NCI-H2081 (cell line): ENCODE measurements at regions not wholly inside any gene's neighbourhood (a gene's known extent, or its start where the extent isn't known, plus 50 kb on each side); places are given as distances from the start of the nearest gene placed in this dataset.

Source experiments
- DNase-seq, 2 experiments: peaks; one replicate each; lab custom pipeline; 2025; lab: John Stamatoyannopoulos, UW

- DNase-seq: no peak
Measured at GRCh38 chr9:90948156-90948555, 146.5 kb downstream of the SYK start.

DNA sequence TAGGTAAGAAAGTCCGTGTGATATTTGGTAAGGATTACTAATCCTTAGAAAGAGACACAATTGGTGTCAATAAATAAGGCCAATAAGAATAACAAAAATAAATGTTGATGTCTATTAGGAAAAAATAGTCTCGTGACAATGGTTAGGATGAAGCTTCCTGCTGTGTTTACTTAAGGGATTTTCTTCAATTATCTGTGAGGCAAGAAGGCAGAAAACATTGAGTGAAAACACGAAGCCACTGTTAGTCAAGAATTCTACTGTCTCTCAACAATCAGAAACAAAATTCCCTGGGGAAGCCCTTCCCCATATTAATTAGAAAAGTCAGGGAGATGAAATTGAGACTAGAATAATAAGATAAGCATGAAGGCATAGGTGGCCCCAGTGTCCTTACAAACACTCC, 149.0 kb downstream of the SYK start:
- no peak for DNase-seq

DNA sequence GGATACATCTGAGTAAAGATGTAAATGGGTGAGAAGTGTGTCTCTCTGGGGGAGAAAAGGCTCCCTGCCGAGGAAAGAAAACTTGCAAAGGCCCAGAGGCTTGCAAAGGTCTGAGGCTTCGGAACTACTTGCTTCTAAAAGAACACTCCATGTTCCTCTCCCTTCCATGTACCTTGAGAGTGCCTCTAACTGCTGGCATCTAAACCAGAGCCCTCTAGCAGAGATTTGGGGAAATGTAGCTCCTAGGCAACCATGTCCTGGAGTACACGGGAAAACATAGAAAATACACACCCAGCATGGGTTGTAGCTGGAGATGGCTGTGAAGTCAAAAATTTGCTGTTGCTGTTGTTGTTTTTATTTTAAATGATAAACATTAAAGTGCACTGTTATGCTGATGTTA, 151.6 kb downstream of the SYK start:
- DNase-seq: no peak

- no peak for DNase-seq
Measured at GRCh38 chr9:90953805-90954204, 152.2 kb downstream of the SYK start.

GRCh38 chr9:90956026-90956810, 154.6 kb downstream of the SYK start:
- DNase-seq: no peak

GRCh38 chr9:90958328-90958727, 156.7 kb downstream of the SYK start:
- no peak for DNase-seq

DNA sequence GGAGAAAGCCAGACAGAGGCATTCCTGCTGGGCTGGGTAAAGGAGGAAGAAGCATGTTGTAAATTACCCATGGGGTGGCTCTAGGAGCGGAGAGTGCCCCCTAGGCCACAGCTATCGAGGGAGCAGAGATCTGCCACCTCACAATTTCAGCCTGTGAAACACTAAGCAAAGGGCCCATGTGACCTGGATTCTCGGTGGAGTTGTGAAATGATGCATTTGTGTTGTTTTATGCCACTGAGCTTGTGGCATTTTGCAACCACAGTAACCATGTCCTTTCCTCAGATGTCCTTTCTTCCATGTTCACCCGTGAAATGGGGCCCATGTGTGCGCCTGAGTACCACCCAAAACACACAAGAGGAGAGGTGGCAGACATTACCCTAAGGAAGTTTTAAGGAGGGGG, 159.3 kb downstream of the SYK start:
- no peak for DNase-seq

DNA sequence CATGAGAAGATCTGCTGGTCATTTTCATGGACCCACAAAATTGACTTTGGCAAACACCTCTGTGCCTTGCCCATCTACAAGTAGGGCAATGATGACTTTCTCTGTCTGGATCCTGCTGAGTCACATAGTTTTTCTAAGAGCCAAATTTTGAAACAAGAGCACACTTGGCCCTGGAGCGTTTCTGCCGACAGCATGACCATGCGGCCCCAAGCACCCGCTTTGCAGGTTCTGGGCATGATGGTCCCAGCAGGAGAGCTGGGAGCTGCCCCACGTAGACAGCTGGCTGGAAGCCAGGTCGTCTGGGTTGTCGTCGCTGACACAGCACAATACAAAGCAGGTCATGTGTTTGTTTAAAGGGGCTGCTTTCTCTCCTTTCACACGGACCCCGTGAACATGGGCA, 159.8 kb downstream of the SYK start:
- DNase-seq: no peak

DNA sequence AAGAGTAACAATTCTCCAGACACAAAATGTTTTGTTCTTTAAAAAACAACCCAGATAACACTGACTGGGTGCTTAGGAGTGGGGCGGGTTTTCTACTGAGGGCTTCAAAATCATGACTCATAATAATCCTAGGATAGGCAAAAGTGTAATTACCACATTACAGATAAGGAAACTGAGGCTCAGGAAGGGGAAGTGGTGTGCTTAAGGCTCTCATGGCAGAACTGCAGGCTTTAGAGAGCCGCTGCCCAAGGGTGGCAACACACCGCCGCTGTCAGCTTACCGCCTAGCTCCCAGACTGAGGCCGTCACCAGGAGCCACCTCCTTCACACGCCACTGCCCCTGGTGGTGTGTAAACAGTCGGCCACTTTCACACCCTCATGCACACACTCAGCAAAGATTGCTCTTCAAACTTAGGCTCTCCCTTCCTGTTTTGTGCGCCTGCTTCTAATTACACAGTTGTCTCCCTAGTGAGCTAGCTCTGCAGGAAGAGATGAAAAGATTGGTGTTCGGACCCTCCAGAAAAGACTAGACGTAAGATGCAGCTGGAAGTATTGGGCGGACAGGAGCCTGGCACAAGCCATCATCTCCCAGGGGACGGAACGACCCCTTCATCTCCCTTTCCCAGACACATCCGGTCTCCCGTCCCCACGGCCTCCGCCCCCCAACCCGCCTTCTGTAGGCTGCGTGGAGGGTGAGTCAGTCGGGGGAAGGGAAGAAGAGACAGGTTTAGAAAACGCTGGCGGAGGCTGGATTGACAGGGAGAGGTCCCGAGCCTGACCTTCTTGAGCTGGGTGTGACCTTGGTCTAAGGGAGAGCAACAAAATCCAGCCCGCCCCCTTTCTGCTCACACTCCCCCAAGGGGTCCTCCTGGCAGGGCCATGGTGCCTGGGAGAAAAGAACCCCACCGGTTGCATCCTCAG, 162.7 kb downstream of the SYK start:
- DNase-seq: no peak

GRCh38 chr9:90965226-90966030, 163.8 kb downstream of the SYK start:
- DNase-seq: no peak

DNA sequence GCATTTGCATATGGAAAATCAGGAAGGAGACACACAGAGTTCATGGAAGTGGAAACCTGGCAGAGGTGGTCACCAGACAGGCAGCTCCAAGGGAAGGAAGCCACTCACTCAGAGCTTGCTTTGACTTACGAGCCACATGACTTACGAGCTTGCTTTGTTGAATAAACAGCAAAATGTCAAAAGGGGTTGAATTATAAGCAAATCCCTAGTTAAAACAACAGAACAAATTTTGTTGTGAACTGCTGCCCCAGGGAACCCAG, 164.3 kb downstream of the SYK start:
- DNase-seq: peak in 1 of 2 experiments; percentile 9

- DNase-seq: no peak
Measured at GRCh38 chr9:90966480-90967144, 165.0 kb downstream of the SYK start.

DNA sequence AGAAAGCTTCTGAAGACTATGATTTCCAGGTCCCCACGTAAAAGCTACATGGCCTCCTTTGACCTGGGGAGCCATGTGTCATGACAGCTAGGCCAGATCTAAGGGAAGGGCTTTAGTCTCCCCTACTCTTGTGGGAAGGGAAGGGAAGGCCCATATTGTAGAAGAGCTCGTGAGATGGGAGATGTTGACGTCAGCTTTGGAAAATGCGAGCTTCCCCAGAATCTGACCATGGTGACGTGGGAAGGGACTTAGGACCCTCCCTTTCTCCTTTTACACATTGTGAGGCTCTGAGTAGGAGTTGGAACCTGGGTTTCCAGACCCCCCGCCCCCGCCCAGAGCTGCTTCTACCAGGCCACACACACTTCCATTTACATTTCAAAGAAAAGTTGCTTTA, 165.5 kb downstream of the SYK start:
- no peak for DNase-seq

DNA sequence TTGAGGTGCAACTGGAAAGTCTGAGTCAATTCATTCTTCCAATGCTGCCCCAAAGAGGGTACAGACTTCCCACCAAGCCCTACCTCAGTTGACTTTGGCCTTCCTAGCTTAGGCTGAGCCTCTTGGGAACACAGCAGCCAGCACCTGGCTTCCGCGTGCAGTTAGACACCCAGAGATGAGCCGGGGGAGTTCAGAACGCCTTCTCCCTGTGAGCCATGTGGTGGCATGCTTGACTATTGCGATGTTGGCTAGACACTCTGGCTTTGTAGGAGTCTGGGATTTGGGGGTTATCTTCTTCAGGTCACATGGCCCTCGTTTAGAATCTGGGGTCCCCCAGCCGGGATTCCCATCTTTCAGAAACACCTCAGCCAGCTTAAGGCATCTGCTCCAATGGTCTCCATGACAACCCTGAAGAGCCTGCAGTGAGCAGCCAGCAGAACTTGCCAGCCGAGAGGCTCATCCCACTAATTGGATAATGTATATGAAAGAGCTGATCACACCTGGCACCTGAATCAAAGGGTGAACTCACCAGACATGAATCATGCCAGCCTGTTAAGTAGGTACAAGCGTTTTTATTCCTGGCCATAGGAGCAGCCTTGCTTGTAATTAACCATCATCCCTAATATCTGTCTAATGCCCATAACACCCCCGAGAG, 167.5 kb downstream of the SYK start:
- DNase-seq: peak; percentile 26 to 51

DNA sequence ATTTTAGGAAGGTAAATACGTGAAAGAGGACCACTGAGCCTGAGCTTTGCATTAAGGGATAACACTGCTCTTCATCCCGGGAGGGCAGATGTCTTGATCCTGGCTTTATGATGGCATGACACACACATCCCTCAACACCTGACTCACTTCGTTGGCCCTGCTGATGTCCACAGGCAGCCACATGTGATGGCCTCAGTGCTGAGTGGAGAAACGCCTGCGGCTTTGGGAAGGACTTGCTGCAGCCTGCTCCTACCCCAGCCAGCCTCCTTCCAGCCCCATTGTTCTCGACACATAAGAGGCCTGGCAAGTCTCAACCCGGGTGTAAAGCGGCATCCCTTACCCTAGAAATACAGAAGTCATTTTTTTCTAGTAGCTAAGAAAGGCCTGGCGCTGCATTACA, 169.0 kb downstream of the SYK start:
- DNase-seq: no peak

DNA sequence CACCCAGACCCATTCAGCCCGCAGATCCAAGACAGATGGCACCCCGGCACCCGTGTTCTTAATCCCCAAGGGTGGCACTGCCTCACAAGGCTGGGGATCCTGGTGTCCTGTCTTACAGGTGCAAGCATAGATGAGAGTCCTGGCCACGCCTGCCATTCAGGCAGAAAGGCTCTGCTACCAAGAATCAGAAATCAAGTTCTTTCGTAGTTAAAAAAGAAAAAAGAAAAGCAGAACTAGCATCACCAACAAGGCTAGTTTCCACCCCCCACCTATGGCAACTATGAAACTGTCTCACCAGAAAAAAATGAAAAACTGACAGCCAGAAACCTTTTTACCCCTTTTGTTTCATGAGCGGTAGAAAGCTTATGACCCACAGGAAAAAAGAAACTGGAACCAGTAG, 170.4 kb downstream of the SYK start:
- no peak for DNase-seq

- DNase-seq: no peak
Measured at GRCh38 chr9:90974016-90974415, 172.4 kb downstream of the SYK start.

GRCh38 chr9:90974643-90975245, 173.1 kb downstream of the SYK start:
- no peak for DNase-seq

- DNase-seq: no peak
Measured at GRCh38 chr9:90975781-90976538, 174.3 kb downstream of the SYK start.

GRCh38 chr9:90979138-90979551, 177.5 kb downstream of the SYK start:
- no peak for DNase-seq
